ENCODE measurements at regions not wholly inside any gene's neighbourhood (a gene's known extent, or its start where the extent isn't known, plus 50 kb on each side); places are given as distances from the start of the nearest gene placed in this dataset.

DNA sequence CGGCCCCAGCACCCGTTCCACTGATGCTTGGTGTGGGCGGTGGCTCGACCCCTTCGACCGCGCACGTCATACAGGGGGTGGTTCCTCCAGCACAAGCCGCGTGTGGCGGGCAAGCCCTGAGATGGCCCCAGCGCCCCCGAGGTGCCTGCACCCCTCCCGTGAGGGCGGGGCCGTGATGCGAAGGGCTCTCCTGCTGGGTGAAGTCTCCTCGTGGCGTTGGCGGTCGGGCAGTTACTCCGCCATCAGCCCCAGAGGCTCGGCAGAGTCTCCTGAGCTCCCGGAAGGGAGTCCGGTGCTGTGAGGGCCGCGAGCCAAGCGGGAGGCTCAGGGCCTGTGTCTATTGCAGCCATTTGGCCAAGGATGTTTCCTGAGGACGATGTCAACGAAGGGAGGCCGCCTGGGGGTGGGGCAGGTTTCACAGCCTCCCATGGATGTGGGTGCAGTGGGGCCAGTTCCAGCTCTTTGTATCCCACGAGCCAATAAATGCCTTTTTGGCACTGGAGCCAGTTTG, 78.1 kb upstream of the GALNT9 start:
- DNase-seq, result no peak

DNA sequence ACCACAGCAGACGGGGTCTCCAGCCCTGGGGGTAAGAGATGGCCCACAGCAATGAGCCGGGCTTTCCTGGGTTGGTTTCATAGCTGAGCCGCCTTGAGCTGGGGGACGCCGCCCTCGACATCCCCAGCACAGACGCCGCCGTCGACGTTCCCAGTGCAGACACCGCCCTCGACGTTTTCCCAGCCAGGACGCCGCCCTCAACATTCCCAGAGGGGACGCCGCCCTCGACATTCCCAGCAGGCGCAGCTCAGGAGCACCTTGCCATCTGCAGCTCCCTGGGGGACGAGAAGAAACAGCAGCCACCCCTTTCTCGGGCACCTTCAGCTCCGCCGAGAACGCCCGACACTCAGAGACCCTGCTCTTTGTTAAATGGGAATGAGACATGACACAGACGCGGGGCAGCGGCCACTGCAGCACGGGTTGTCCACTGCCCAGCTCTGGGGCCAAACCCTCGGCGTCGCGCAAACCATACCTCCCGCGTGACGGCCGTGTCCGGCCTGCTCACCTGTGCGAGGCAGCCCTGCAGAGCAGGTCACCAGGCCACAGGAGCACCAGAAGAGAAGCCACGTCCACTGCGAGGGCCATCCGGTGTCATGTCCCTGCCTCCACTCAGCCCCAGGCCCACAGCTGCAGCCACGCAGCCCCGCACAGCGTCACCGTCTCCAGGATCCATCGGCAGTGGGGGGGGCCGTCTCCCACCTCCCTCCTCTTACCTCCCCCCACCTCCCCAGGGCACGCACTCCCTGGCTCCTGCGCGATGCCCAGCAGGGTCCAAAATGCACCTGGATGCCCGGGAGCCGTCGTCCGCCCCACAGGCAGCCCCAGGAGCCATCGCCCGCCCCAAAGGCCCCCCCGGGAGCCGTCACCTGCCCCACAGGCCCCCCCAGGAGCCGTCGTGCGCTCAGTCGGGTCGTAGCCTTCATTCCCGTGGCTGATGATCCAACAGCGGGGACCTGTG, 77.4 kb upstream of the GALNT9 start:
- DNase-seq, result no peak

DNA sequence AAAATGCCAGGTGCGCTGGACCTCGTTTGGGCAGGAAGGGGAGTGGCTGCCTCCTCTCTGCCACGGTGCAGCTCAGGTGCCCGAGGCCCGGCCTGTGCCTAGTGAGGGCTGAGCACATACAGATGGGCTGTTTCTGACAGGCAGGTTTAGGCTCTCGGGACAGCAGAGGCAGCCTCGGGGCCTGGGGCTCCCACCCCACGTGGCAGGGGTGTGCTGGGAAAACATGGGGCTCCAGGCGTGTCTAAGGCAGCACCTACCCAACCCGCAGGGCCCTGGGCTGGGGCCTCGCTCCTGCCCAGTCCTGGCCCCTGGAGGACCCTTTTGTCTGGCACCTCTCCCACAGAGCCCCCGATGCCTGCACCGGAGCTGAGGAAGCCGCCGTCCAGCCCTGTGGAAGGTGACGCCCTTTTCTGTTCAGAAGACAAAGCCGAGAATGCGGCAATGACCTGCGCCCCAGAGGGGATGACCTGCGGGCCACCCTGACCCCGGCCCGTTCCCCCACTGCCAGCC, 76.4 kb upstream of the GALNT9 start:
- DNase-seq, result no peak

DNA sequence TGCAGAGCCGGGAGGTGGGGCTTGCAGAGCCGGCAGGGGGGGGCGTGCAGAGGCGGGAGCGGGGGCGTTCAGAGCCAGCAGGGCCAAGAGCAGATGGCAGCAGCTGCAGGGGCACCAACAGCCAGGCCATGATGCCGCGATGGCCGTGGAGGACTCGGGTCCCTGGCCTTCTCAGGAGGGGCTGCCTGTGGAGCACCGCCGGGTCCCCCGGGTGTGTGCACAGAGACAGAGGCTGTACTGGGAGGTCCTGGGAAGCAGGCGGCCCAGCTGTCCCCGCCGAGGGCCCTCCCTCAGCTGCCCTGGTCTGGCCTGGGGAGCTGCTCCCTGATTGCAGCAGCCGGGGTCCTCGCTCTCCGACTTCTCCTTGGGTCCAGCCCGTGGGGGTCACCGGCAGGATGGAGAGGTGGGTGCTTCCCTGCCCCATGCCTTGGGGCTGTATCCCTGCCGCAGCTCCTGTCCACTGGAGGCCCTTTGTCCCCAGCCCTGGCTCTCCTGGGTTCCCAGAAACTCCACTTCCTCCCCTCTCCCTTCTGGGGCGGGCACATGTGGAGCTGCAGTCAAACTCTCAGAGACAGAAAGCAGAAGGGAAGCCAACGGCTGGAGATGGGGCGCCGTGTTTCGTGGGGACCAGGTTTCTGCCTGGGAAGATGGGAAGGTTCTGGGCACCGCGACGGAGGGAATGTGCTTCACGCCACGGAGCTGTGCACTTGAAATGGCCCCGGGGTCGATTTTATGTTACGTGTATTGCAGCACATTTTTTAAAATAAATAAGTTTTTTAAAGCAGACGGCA, 75.8 kb upstream of the GALNT9 start:
- DNase-seq, result no peak

DNA sequence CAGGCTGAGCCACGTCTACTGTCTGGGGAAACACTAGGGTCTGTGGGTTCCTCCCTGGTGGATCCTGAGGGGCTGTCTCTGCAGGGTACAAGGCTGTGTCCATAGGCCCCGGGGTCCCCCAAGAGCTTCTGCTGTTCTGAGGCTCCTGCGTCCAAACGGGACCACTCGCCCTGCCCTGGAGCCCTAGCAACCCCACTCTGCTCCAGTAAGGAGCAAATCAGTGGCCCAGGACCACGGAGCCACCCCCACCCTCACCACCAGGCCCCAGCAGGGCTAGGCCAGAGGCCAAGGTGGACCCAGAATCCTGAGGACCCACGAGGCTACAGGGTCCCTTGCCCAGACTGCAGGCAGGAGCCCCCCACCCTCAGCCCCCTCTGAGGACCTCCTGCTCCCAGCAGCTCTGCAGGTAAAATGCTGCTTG, 75.1 kb upstream of the GALNT9 start:
- no peak for DNase-seq

DNA sequence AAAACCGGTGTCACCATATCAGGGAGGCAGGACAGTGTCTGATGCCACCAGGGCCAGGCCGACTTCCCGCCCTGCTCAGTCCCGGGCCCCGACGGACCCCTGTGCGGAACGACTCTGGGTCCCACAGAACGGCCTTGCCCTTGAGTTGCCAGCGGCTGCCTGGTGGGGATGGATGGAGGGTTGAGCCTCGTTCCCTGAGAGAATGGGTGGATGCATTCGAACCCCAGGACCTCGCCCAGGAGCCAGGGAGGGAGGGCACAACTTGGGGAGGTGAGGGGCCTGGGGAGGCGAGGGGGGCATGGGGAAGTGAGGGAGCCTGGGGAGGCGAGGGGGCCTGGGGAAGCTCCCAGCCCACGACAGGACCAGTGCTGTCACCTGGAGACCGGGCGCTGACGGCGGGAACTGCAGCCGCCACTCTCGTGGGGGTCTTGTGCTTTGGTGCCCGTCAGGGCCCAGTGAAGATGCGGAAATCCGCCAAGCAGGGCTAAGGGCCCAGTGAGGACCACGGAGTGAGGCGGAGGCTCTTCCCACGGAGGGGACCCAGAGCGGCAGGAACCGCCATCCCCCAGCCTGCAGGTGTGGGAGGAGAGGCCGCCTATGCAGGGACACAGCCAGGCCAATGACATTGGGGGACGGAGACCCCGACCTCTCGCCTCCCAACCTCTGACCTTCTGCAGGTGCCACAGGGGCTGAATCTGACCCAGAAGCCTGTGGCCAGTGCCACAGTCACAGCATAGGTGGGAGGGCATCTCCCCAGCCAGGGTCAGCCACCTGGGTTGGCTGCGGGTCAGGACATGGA, 74.4 kb upstream of the GALNT9 start:
- no peak for DNase-seq

DNA sequence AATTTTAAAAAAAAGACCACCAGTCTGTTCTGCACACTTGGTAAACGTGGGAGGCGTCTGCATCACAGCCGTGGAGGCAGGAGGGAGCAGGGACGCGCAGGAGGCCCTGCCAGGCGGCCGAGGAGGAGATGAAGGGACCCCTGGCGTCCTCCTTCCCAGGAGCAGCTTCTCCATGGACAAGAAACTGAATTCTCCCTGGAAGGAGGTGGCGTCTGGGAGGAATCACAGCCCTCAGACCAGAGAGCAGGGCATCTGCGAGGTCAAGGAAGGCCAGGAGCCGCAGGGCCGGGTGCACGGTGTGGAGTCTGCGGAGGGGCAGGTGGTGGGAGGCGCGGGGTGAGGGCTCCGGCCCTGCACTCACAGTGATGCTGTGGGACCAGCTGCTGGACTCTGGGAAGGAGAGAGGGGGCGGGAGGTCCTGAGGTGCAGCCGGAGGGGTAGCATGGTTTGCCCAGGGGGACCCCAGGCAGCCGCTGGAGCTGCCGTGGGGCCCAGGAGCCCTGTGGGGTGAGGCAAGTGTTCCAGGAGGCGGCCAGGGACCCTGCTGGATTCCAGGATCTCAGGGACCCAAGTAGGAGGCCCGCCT, 73.5 kb upstream of the GALNT9 start:
- no peak for DNase-seq

DNA sequence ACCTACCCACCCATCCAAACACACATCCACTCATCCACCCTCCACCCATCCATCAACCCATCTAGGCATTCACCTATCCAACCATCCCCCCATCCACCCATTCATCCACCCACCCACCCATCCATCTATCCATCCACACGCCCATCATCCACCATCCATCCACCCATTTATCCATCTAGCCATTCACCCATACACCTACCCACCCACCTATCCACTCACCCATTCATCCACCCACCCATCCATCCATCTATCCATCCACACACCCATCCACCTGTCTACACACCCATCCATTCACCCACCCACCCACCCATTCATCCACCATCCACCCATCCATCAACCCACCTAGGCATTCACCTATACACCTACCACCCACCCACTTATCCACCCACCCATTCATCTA, 72.6 kb upstream of the GALNT9 start:
- no peak for DNase-seq

DNA sequence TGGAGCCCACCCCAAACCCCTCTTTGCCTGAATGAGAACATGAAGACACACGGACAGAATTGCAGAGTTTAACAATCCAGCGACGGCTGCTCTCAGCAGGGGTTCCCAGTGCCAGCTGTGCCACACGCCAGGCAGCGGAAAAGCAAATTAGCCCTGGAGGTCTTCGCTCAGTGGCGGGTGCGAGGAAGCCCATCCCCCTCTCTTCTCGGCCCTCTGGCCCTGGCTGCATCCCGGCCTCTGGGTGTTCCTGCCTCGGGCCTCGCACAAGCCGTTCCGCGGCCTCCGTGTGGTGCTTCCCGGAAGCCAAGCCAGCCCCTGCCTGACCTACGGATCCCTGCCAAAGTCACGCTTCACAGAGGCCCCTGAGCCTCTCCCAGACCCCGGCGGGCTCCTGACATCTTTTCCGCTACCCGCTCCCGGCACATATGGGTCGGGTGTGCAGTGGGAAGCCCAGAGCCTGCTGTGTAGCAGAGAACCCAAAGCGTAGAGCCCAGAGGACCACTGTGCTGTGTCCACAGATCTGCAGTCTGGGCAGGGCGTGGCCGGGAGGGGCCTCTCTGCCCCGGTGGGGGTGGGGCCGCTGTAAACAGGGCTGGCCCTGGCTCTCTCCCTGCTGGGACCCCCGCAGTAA, 70.7 kb upstream of the GALNT9 start:
- DNase-seq, result no peak

DNA sequence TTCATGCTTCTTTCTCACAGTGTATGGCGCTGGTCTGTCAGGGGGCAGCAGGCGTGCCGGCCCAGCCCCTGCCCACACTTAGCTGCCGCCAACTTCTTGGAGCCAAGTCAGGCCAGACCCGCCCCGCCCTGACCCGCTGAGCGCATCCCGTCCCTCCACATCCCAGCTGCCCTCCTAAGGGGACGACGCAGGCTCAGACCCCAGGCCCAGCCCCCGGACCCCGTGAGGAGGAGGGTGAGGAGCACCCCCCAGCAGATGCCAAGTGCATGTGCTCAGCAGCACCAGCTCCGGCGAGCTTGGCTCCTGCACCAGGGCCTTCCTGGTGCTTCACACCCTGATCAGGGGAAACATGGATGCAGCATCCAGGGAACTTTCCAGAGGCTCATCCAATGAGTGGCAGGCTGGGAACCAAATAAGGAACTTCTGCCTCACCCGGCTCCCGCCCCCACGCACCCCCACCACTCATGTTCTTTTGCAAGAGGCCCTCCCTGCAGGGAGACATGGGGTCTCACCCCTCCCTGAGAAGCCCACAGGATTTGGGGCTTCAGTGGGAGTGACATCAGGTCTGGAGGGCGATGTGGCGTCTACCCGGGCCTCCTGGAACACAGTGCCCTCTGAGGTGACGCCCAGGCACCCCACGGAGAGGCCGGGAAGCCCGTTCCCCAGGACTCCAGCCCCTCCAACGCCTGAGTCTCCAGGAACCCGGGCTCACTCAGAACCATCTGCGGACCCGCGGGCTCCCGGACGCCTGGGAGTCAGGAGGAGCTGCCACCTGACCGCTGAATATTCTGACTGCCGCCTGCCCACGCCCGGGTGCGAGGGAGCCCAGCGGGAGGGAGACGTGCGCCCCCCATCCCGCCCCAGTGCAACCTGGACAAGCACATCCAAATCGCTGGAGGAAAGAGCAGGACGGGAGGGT, 70.0 kb upstream of the GALNT9 start:
- no peak for DNase-seq

DNA sequence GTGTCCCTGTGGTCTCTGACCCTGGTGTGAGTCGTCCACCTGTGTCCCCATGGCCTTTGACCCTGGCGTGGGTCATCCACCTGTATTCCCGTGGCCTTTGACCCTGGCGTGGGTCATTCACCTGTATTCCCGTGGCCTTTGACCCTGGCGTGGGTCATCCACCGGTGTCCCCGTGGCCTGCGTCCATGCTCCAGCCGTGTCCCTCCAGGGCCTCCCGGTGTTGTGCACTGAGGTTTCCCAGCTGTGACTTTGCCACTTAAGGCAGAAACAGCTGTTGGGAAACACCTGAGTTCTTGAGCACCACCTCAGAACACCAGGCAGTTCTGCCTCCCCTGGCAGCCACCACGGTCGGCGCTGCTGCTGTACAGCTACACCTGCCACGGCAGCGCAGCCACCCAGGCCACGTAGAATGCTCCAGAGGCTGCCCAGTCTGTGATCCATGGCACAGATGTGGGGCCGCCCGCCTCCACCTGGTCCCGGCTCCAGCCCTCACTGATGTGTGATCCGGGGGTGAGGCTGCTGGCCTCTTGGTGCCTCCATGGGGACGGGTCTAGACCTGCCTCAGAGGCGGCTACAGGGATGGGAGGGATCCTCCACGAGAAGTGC, 69.1 kb upstream of the GALNT9 start:
- DNase-seq, result no peak

DNA sequence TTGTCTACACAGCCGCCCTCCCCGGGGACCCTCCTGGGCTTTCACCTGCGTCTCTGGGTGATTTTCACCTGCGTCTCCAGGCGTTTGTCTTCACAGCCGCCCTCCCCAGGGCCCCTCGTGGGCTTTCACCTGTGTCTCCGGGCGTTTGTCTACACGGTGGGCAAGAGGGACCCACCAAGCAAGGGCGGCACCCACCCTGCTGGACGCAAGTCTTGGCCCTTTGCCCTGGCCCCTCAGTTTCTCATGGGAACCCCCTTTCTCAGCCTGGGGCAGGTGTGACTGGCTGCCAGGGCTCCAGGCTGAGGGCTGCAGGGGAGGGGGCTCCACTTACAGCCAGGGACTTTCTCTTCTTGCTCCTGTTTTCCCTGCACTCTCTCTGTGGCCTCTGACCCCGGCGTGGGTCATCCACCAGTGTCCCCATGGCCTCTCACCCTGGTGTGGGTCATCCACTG, 68.6 kb upstream of the GALNT9 start:
- DNase-seq, result no peak

DNA sequence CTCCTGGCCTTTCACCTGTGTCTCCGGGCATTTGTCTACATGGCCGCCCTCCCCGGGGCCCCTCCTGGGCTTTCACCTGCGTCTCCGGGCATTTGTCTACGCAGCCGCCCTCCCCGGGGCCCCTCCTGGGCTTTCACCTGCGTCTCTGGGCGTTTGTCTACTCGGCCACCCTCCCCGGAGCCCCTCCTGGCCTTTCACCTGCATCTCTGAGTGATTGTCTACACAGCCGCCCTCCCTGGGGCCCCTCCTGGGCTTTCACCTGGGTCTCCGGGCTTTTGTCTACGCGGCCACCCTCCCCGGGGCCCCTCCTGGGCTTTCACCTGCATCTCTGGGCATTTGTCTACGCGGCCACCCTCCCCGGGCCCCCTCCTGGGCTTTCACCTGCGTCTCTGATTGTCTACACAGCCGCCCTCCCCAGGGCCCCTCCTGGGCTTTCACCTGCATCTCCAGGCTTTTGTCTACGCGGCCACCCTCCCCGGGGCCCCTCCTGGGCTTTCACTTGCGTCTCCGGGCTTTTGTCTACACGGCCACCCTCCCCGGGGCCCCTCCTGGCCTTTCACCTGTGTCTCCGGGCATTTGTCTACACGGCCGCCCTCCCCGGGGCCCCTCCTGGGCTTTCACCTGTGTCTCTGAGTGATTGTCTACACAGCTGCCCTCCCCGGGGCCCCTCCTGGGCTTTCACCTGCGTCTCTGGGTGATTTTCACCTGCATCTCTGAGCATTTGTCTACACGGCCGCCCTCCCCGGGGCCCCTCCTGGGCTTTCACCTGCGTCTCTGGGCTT, 68.0 kb upstream of the GALNT9 start:
- no peak for DNase-seq

DNA sequence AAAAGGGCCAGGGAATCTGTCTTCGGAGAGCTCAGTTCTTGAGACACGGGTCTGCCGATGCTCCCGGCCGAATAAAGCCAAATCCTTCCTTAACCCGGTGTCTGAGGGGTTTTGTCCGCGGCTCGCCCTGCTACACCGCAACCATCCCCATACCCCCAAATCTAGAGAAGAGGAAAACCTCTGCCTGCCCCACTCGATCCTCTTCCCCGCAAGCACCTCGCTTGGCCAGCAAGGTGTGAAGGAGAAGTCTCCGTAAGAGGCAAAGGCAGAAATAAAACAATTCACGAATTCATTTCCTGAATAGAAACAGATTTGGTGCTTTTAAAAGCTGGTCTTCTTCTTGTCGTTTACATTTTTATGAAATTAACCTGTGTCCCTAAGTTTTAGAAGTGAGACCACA, 67.3 kb upstream of the GALNT9 start:
- DNase-seq, result no peak

DNA sequence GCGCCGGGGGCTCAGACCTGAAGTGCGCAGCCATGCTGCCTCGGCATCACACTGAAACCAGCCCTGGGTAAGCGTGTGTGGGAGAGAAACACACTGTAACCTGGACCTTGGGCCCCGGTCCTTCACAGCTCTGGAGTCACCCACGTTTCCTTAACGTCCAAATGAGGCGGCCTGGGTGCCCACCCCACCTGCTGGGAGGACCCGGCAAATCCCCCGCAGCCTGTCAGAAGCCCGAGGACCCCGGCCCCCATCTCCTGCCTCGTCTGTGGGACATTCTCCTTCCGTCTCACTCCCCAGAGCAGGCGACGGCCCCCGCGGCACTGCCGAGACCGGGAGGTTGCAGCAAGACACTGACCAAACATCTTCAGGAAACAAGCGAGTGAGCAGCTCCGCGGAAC, 66.5 kb upstream of the GALNT9 start:
- DNase-seq, result no peak

DNA sequence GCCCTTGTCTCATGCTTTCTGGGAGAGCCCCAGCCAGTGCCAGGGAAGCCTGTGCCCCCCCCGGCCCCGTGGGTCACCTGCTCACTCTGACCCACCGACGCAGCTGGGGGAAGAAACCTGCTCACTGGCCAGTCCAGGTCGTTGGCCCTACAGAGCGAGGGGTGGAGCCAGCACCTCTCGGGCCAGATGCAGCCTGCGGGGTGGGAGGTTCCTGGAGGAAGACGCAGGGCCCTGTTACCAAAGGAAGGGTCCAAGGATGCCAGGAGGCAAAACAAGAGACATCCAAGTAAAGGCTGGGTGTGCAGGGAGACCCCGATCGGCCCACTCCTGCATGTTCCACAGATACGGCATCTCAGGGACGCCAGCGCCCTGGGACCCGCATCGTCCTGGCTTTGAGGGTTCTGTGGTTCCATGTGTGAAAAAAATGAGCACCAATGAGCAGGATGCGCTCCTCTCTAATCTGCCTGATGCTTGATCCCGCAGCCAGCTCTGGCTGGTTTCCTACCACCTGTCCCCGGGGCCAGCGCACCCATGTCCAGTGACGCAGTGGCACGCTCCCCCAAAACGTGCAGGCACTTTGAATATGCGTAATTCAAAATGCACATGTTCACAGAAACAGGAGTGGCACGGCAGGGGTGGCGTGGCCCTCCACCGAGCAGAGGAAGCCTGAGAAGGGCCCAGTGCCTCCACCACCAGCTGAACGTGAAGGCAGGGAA, 66.0 kb upstream of the GALNT9 start:
- DNase-seq, result no peak

DNA sequence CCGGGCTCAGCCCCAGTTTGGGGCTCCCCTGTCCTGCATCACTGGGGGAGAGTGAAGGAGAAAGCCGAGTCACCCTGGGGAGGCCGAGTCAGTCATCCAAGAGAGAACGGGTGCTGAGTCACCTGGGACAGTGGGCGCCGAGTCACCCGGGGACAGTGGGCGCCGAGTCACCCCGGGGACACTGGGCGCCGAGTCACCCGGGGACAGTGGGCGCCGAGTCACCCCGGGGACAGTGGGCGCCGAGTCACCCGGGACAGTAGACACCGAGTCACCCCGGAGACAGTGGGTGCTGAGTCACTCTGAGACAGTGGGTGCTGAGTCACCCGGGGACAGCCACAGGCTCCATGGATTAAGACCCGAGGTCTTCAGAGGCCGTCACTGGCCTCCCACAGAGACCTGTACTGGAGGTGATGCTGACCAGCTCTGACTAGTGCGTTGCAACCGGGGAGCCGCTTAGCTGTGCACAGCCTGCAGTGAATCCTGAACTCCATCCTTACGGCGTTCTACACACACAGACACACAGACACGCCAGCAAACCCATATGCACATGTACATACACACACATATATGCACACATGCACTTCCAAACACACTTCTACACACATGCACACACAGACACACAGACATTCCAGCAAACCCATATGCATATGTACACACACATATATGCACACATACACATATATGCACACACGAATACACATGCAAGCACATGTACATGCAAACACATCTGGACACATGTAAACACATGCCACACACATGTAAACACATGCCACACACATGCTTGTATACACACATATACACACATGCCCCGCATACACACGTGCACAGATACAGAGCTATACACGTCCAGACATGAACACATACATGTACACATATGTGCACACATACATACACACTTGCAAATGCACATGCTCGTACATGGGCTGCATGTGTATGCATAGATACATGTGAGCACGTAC, 64.9 kb upstream of the GALNT9 start:
- no peak for DNase-seq
